Osteocyte (in vitro differentiated cells): ENCODE measurements at regions not wholly inside any gene's neighbourhood (a gene's known extent, or its start where the extent isn't known, plus 50 kb on each side); places are given as distances from the start of the nearest gene placed in this dataset.

Source experiments
- DNase-seq: peaks from one replicate; pipeline ENCODE4 v3.0.0; 2021; ENCODE audit warnings: mixed read lengths; ENCODE audit not compliant: unreplicated experiment; ENCODE audit errors: extremely low spot score
- H3K27ac Mint-ChIP-seq: one replicate; pipeline ENCODE4 v1.8.0; 2021; ENCODE audit warnings: mild to moderate bottlenecking, mixed read lengths; ENCODE audit not compliant: unreplicated experiment
- H3K27me3 Mint-ChIP-seq: one replicate; pipeline ENCODE4 v1.8.0; 2021; ENCODE audit warnings: mixed read lengths; ENCODE audit not compliant: unreplicated experiment
- H3K36me3 Mint-ChIP-seq: one replicate; pipeline ENCODE4 v1.8.0; 2021; ENCODE audit warnings: mixed read lengths; ENCODE audit not compliant: unreplicated experiment
- H3K4me1 Mint-ChIP-seq: one replicate; pipeline ENCODE4 v1.8.0; 2021; ENCODE audit warnings: mixed read lengths; ENCODE audit not compliant: unreplicated experiment
- H3K4me3 Mint-ChIP-seq: one replicate; pipeline ENCODE4 v1.8.0; 2021; ENCODE audit warnings: mild to moderate bottlenecking, moderate library complexity, mixed read lengths; ENCODE audit not compliant: unreplicated experiment
- H3K9me3 Mint-ChIP-seq: one replicate; pipeline ENCODE4 v1.8.0; 2021; ENCODE audit warnings: mixed read lengths; ENCODE audit not compliant: unreplicated experiment
- TF ChIP-seq, protein P1 (sequence below): fragments of 200-600 bp; sonication (generic); IDR thresholded peaks from 2 replicates; pipeline ENCODE4 v1.5.0; 2021; ENCODE audit warnings: antibody characterized with exemption, mild to moderate bottlenecking, moderate library complexity

DNA sequence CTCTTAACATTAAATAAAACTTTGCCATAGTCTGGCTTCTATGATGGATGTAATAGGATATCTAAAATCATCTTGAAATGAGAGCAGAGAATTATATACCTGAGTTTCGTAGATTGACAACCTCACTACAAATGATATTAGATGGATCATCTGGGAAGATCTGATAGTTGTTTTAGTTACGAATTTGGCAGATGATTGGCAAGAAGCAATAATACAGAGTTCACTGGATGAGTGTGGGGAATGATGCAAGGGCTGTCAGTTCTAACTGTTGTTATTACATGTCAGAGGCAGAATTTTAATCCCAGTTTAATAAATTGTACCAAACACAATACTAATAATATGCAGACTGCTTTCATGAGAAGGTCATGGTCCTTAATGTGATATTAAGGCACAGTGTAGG is 585.2 kb downstream of the TRAM1L1 start:
- Mint-ChIP-seq H3K4me3 (no peak overlapping the region), H3K27ac (no peak overlapping the region), H3K4me1 (no peaks in the 10 kb centered on the region), H3K36me3 (no peaks in the 10 kb centered on the region), H3K27me3 (peaks cover 10% of the 10 kb centered on the region), H3K9me3 (no peaks in the 10 kb centered on the region)
- no peak for DNase-seq
- TF ChIP-seq, protein P1, sequence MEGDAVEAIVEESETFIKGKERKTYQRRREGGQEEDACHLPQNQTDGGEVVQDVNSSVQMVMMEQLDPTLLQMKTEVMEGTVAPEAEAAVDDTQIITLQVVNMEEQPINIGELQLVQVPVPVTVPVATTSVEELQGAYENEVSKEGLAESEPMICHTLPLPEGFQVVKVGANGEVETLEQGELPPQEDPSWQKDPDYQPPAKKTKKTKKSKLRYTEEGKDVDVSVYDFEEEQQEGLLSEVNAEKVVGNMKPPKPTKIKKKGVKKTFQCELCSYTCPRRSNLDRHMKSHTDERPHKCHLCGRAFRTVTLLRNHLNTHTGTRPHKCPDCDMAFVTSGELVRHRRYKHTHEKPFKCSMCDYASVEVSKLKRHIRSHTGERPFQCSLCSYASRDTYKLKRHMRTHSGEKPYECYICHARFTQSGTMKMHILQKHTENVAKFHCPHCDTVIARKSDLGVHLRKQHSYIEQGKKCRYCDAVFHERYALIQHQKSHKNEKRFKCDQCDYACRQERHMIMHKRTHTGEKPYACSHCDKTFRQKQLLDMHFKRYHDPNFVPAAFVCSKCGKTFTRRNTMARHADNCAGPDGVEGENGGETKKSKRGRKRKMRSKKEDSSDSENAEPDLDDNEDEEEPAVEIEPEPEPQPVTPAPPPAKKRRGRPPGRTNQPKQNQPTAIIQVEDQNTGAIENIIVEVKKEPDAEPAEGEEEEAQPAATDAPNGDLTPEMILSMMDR: no peak

DNA sequence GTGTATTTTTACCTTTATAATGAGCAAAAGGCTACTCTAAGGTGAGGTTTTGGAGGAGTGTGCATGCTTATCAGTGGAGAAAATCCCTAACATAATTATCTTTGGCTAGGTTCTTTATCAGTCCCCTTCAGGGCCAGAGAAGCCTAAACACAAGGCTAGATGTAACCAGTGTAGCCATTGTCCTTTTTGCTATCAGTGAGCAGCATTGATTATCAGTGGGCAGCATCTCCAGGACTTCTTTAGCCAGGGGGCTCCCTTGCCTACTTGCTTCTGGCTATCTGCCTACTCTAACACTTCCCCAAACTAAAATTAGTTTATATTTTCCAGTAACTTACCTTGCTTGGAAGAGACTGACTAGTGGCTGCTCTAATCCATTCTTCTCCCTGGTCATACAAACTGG is 595.6 kb downstream of the TRAM1L1 start:
- DNase-seq: no peak
- no peaks in the 10 kb centered on the region for H3K9me3 Mint-ChIP-seq
- no peak overlapping the region for H3K27ac Mint-ChIP-seq
- TF ChIP-seq, protein P1: no peak
- H3K4me1 Mint-ChIP-seq: no peaks in the 10 kb centered on the region
- H3K36me3 Mint-ChIP-seq: no peaks in the 10 kb centered on the region
- H3K27me3 Mint-ChIP-seq: no peaks in the 10 kb centered on the region
- no peak overlapping the region for H3K4me3 Mint-ChIP-seq

DNA sequence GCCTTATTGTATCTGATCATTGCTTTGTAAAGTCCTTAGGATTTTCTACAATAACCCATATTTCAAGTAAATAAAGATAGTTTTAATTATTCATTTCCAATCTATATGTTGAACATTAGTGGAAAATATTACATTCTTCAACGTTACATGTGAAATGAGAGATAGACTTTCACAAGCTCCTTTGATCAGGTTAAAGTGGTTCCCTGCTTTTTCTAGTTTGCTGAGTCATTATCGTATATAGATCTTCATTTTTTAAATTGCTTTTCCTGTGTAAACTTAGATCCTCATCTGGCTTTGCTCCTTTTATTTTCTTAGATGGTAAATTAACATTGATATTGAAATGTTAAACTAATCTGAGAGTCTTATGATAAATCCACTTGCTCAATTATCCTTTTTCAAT is 599.0 kb downstream of the TRAM1L1 start:
- no peaks in the 10 kb centered on the region for H3K27me3 Mint-ChIP-seq
- no peak overlapping the region for H3K4me3 Mint-ChIP-seq
- H3K27ac Mint-ChIP-seq: no peak overlapping the region
- DNase-seq: no peak
- TF ChIP-seq, protein P1: no peak
- H3K9me3 Mint-ChIP-seq: no peaks in the 10 kb centered on the region
- H3K4me1 Mint-ChIP-seq: no peaks in the 10 kb centered on the region
- H3K36me3 Mint-ChIP-seq: no peaks in the 10 kb centered on the region

DNA sequence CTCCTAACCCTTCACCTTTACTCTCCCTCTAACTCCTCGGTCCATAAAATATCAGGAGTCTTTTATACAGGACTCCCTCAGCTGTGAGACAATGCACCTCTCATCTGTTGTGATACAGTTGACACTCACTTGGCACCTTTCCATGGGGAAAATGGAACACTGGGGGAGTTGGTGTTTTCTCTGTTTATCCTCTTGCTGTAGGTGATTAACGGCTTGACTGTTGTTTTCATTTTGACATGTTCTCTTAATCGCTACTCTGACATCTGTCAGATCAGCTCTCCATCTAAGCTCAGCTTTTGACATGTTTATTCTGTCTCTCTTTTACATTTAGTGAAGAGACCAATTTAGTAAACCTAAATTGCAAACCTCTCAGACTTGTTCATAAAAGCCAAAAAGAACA is 604.8 kb downstream of the TRAM1L1 start:
- Mint-ChIP-seq H3K4me1 (no peaks in the 10 kb centered on the region), H3K9me3 (peaks cover 4% of the 10 kb centered on the region), H3K4me3 (no peak overlapping the region), H3K36me3 (no peaks in the 10 kb centered on the region), H3K27me3 (no peaks in the 10 kb centered on the region), H3K27ac (no peak overlapping the region)
- DNase-seq: no peak
- TF ChIP-seq, protein P1: no peak

DNA sequence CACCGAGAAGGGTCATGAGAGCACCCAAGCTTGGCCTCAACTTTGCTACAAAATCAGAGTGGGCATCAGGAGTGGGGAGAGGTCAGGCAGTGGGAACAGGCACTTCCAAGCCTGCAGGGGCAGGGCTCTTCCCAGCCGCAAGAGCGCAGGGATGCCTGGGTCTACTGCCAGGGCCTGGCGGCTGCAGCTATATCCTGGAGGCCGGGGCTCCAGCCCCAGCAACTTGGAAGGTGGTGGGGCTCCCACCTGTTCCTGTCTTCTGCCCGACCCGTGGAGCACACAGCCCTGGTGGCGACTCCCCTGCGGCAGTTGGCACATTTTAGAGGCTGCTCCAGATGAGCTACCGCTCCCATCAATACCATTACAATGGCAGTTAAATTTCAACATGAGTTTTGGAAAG is 607.0 kb downstream of the TRAM1L1 start:
- Mint-ChIP-seq H3K9me3 (peaks cover 4% of the 10 kb centered on the region), H3K4me1 (no peaks in the 10 kb centered on the region)

More for the DNA sequence above, 607.0 kb downstream of the TRAM1L1 start:
- TF ChIP-seq, protein P1: no peak
- no peak for DNase-seq
- H3K36me3 Mint-ChIP-seq: no peaks in the 10 kb centered on the region
- no peak overlapping the region for H3K4me3 Mint-ChIP-seq
- peaks cover 3% of the 10 kb centered on the region for H3K27me3 Mint-ChIP-seq
- no peak overlapping the region for H3K27ac Mint-ChIP-seq
